HepG2 (cell line): ENCODE measurements at regions not wholly inside any gene's neighbourhood (a gene's known extent, or its start where the extent isn't known, plus 50 kb on each side); places are given as distances from the start of the nearest gene placed in this dataset.

ENCODE experiments used
- CCAR2 ChIP-seq: fragments of 200-400 bp; formaldehyde crosslinking; optimal IDR thresholded peaks from 2 replicates; pipeline ENCODE3; 2018; ENCODE audit warnings: low read depth, mild to moderate bottlenecking, low read length, moderate library complexity
- KAT2B ChIP-seq: fragments of 150-350 bp; IDR thresholded peaks from 2 replicates; pipeline ENCODE4 v1.6.1; 2014; ENCODE audit warnings: low read depth, low read length, borderline replicate concordance
- MYNN ChIP-seq: sonication (generic); formaldehyde crosslinking; IDR thresholded peaks from 2 replicates; pipeline ENCODE4 v1.4.0; 2020; ENCODE audit warnings: mild to moderate bottlenecking, low read depth, missing genetic modification reagents
- NFATC3 ChIP-seq: sonication (generic); formaldehyde crosslinking; IDR thresholded peaks from 2 replicates; pipeline ENCODE4 v1.5.1; 2020; ENCODE audit warnings: mild to moderate bottlenecking, missing genetic modification reagents
- NR2C2 ChIP-seq: sonication (generic); formaldehyde crosslinking; IDR thresholded peaks from 2 replicates; pipeline ENCODE4 v1.4.0; 2020; ENCODE audit warnings: missing genetic modification reagents, mild to moderate bottlenecking, moderate library complexity, borderline replicate concordance
- POLR2A ChIP-seq, 2 experiments: IDR thresholded peaks; 2 replicates each; pipeline ENCODE4 v1.6.1; 2011; ENCODE audit warnings: low read depth in 2 of 2, low read length in 2 of 2, mild to moderate bottlenecking in 1 of 2, moderate library complexity in 1 of 2; ENCODE audit not compliant: insufficient read depth in 1 of 2
- ZNF382 ChIP-seq: sonication (generic); formaldehyde crosslinking; IDR thresholded peaks from 2 replicates; pipeline ENCODE4 v1.5.0; 2020; ENCODE audit warnings: missing genetic modification reagents, mild to moderate bottlenecking, borderline replicate concordance
- ZNF670 ChIP-seq: sonication (generic); formaldehyde crosslinking; IDR thresholded peaks from 2 replicates; pipeline ENCODE4 v1.8.0; 2022; ENCODE audit warnings: mild to moderate bottlenecking, missing genetic modification reagents, borderline replicate concordance
- TF ChIP-seq, protein P1 (sequence below): sonication (generic); formaldehyde crosslinking; conservative IDR thresholded peaks from 2 replicates; pipeline ENCODE4 v1.4.0; 2020; ENCODE audit warnings: missing genetic modification reagents
- TF ChIP-seq, protein P2 (sequence below), 2 experiments: IDR thresholded peaks; 2 replicates each; pipeline ENCODE4 v1.6.1; 2011 to 2012; ENCODE audit warnings: low read length in 2 of 2, borderline replicate concordance in 1 of 2, low read depth in 1 of 2, mild to moderate bottlenecking in 1 of 2, moderate library complexity in 1 of 2
- TF ChIP-seq, protein P3 (sequence below): sonication (generic); formaldehyde crosslinking; IDR thresholded peaks from 2 replicates; pipeline ENCODE4 v1.5.0; 2020; ENCODE audit warnings: mild to moderate bottlenecking, missing genetic modification reagents, moderate library complexity

- no peak for TF ChIP-seq CCAR2
- TF ChIP-seq KAT2B = no peak
- TF ChIP-seq NR2C2 (CRISPR knock-in tag) = no peak
- TF ChIP-seq, protein P1, sequence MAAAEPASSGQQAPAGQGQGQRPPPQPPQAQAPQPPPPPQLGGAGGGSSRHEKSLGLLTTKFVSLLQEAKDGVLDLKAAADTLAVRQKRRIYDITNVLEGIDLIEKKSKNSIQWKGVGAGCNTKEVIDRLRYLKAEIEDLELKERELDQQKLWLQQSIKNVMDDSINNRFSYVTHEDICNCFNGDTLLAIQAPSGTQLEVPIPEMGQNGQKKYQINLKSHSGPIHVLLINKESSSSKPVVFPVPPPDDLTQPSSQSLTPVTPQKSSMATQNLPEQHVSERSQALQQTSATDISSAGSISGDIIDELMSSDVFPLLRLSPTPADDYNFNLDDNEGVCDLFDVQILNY (CRISPR knock-in tag) = no peak
- no peak for TF ChIP-seq NFATC3 (CRISPR knock-in tag)
- no peak for TF ChIP-seq ZNF670 (CRISPR knock-in tag)
- TF ChIP-seq ZNF382 (CRISPR knock-in tag) = no peak
- TF ChIP-seq MYNN (CRISPR knock-in tag) = no peak
- TF ChIP-seq, protein P2, sequence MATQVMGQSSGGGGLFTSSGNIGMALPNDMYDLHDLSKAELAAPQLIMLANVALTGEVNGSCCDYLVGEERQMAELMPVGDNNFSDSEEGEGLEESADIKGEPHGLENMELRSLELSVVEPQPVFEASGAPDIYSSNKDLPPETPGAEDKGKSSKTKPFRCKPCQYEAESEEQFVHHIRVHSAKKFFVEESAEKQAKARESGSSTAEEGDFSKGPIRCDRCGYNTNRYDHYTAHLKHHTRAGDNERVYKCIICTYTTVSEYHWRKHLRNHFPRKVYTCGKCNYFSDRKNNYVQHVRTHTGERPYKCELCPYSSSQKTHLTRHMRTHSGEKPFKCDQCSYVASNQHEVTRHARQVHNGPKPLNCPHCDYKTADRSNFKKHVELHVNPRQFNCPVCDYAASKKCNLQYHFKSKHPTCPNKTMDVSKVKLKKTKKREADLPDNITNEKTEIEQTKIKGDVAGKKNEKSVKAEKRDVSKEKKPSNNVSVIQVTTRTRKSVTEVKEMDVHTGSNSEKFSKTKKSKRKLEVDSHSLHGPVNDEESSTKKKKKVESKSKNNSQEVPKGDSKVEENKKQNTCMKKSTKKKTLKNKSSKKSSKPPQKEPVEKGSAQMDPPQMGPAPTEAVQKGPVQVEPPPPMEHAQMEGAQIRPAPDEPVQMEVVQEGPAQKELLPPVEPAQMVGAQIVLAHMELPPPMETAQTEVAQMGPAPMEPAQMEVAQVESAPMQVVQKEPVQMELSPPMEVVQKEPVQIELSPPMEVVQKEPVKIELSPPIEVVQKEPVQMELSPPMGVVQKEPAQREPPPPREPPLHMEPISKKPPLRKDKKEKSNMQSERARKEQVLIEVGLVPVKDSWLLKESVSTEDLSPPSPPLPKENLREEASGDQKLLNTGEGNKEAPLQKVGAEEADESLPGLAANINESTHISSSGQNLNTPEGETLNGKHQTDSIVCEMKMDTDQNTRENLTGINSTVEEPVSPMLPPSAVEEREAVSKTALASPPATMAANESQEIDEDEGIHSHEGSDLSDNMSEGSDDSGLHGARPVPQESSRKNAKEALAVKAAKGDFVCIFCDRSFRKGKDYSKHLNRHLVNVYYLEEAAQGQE (IDR thresholded peaks at IDR 0.05; ENCODE audit: borderline replicate concordance in 1 of 2, low read depth in 1 of 2, low read length in 2 of 2) = no peak
- TF ChIP-seq, protein P3, sequence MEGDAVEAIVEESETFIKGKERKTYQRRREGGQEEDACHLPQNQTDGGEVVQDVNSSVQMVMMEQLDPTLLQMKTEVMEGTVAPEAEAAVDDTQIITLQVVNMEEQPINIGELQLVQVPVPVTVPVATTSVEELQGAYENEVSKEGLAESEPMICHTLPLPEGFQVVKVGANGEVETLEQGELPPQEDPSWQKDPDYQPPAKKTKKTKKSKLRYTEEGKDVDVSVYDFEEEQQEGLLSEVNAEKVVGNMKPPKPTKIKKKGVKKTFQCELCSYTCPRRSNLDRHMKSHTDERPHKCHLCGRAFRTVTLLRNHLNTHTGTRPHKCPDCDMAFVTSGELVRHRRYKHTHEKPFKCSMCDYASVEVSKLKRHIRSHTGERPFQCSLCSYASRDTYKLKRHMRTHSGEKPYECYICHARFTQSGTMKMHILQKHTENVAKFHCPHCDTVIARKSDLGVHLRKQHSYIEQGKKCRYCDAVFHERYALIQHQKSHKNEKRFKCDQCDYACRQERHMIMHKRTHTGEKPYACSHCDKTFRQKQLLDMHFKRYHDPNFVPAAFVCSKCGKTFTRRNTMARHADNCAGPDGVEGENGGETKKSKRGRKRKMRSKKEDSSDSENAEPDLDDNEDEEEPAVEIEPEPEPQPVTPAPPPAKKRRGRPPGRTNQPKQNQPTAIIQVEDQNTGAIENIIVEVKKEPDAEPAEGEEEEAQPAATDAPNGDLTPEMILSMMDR = no peak
- TF ChIP-seq POLR2A (IDR thresholded peaks at IDR 0.05; ENCODE audit: insufficient read depth in 1 of 2, low read depth in 2 of 2, low read length in 2 of 2) = no peak
These were observed 80.7 kb upstream of the CCN6 start for GRCh38 chr6:111973118-111973761.
